ENCODE measurements at regions not wholly inside any gene's neighbourhood (a gene's known extent, or its start where the extent isn't known, plus 50 kb on each side); places are given as distances from the start of the nearest gene placed in this dataset.
"Not testable (repeated sequence)": the region's sequence is repeated elsewhere in the genome, so short reads cannot be mapped to it uniquely, and the experiment has no call there.

DNA sequence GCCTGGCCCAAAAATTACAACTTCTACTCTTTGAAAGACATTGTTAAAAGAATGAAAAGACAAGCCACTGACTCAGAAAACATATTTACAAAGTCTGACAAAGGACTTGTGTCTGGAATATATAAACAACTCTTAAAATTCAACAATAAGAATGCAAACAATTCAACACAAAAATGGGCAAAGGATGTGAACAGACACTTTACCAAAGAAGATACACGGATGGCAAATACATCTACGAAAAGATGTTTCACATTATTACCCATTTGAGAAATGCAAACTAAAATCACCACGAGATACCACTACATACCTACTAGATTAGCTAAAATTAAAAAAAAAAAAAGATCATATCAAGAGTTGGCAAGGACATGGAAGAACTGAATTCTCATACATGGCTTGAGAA is 80.8 kb upstream of the METRNL start:
- no peak for DNase-seq

DNA sequence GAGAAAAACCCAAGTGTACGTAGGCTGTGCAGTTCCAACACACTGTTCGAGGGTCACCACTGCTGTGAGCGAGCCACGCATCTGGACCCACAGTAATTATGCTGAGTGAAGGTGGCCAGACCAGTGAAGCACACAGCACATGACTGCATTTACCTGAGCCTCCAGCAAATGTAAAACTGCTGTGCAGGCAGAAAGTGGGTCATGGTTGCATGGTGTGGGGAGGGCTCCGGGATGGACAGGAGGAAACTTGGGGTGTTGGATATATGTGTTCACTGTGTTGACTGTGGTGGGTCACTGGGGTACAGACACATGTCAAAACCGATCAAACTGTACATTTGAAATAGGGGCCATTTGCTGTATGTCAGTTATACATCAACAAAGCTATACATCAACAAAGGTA is 78.7 kb upstream of the METRNL start:
- no peak for DNase-seq

DNA sequence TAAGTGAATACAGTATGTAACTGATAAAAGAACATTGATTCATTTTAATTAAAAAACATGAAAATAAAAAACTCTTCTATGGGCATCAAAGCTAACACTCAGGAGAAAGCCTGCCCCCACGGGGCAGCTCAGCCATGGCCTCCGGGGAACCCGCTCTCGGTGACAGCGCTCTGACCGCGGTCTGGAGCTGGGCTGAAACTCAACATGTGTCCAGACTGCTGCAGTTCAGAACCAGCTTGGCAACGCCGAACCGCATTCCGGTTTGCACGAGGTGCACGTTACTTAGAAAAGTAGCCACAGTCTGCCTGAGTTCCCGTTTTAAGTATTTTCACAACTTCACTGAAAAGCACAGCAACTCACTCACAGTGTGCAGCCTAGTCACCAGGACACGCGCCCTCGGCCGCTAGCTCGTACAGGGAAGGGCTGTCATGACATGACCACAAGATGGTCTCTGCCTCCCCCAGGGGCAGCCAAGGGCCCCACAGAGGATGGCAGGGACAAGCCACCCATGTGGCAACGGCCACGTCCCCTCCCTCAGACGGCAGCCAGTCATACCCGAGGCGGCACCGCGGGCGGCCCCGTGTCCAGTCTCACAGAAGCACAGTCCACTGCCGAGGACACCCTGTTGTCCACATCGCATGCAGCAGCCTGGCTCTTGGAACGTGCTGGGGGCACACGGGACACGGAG is 77.1 kb upstream of the METRNL start:
- DNase-seq, result no peak

DNA sequence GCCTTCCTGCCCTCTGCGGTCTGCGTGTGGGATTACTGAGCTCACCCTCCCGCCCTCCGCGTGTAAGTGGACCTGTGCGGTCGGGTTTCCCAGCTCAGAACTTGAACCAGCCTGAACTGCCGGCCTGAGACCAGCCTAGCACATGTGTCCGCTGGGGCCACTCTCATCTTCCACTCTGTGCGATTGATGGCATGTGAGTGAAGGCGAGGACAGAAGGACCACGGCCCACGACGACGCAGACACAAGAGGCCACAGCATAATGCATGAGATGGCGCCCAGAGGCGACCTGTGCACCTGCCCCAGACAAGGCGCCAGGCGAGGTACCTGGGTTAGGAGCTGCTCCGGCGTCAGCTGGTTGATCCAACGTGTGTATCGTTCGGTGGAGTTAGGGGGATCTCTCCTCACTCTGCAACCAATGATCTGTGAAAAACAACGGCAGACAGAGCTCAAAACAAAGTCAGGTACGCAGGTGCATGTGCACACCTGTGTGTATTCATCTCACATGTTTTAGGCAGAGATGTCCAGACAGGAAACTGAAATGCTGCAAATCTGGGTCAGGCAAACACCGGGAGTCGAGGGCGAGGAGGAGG is 74.5 kb upstream of the METRNL start:
- DNase-seq, result no peak

DNA sequence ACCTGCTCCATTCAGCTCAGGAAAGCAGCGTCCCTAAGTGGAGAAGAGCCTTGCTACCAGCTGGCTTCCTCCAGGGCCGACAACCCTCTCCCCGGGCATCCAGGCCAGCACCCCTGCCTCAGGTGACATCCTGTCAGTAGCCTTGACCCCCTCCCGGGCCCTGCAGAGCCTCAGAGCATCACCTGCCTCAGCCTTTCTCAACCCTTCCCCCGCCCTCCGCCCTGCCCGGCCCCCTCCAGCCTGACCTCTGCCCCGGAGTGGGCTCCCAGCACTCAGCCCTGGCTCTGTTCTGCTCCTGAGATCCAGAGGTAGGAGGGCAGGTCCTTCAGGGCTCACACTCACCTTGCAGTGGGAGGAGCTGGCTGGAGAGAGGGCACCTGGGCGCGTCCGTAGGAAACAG is 73.8 kb upstream of the METRNL start:
- no peak for DNase-seq

DNA sequence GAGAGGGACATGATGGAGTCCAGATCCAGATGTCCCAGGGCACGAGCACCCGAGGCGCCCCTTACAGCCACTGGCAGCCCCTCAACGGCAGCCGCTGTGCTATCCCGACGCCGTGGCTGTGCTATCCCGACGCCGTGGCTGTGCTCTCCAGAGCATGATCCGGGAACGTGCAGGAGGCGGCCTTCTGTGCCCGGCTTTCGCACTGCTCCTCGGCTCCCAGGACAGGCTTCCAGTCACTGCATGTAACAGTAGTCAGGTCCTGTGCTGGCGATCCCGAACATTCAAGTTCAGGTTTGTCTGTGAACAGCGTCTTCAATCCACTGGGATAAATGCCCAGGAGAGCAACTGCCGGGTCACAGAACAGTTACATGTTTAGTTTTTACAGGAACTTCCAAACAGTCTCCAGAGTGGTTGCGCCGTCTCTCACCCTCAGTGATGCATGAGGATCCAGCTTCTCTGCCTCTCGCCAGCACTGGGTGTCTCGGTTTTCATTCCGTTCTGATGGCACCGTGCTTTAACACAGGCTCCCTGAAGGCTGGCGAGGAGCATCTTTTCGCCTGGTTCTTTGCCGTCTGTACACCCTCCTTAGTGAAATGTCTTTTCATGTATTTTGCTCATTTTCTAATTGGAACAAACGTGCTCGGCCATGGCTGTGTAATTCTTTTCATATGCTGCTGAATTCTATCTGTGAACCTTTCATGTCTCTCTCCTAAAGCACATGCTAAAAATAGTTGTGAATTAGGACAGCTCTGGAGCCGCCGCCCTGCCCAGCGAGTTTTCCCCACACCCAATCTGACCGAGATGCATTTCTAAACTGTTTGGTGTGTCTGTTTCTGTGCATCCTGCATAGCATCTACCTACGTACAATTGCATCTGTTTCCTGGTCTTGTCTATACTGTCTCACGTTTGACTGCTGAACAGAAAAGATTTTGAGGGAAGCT is 72.6 kb upstream of the METRNL start:
- no peak for DNase-seq

DNA sequence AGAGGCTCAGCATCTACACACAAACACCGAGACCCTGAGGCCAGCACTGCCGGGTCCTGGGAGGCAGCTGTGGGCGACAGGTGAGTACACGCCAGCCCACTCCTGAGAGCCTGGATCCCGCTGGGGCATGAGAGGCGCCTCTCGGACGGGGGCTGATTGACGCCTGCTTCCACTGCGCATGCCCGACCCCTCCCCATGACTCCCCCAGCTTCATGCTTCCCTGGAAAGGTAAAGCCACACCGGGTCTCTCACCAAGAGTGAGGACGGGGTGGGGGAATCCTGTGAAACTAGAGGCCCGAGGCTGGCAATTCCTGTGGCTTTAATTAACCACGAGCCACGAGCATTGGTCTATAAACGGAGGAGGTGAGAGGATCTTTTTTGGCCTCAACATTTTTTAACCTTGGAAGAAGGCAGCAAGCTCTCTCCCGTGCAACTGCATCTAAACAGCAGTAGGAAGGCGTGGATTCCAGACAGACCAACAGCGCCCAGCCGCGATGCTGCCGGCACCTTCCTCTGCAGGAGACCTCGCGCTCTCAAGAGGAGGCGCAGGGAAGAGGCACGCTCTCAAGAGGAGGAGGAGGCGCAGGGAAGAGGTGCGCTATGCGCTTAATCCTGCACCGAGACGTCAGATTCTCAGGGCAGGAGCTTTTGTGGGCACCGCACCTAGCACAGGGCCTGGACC is 71.8 kb upstream of the METRNL start:
- no peak for DNase-seq

DNA sequence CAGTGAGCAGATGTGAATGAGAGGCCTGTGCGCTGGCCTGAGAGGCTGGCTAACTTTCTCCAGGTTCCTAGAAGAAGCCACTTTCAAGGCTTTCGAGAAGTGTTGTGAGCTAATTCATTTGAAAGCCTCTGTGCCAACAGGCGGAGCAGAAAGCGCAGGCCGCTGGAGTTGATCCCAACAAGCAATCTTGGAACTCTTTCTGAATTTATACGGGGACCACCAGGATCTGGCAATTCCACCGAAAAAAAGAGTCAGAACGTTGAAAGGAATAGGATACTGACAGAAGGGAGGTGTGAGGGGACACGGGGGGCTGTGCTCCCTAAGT is 71.3 kb upstream of the METRNL start:
- no peak for DNase-seq

DNA sequence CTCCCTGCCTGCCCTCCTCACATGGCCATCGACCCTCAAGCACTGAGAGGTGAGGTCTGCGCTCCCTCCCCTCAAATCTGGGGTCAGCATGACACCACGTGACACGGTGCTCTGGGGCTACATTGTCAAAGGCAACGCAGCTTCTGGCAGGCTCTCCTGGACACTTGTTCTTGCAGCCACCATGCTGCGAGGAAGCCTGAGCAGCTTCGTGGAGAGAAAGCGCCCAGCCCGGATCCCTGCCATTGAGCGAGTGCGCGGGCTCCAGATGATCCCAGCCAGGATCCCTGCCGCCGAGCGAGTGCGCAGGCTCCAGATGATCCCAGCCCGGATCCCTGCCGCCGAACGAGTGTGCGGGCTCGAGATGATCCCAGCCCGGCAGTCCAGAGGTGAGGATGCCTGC is 70.9 kb upstream of the METRNL start:
- no peak for DNase-seq

DNA sequence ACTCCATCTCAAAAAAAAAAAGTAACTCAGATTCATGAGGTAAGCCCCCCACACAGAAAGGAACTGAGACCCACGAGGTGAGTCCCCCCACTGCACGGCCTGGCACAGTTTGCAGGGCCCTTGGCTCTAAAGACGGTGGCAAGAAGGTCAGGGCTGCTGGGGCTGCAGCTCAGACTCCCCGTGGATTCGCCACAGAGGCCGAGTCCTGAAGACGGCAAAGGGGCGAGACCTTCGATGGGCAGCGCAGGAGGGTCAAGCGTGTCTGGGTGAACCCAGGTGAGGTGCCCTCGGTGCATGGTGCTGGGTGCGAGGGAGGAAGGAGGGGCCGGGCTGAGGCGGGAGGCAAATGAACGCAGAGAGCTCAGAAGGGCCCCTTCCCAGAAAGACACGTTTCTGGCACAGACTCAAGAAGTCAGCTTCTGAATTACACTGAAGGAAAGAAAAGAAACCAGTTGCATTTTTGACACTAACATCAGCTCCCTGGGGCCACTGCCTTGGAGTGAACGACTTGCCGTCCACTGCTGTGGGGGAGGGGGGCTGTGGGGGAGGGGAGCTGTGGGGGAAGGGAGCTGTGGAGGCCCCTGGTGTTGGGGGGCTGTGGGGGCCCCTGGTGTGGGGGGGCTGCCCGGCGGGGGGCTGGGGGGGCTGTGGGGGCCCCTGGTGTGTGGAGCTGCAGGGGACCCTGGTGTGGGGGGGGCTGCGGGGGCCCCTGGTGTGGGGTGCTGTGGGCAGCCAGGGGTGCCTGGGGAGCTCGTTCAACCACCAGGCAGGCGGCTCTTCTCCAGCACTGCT is 69.8 kb upstream of the METRNL start:
- no peak for DNase-seq

DNA sequence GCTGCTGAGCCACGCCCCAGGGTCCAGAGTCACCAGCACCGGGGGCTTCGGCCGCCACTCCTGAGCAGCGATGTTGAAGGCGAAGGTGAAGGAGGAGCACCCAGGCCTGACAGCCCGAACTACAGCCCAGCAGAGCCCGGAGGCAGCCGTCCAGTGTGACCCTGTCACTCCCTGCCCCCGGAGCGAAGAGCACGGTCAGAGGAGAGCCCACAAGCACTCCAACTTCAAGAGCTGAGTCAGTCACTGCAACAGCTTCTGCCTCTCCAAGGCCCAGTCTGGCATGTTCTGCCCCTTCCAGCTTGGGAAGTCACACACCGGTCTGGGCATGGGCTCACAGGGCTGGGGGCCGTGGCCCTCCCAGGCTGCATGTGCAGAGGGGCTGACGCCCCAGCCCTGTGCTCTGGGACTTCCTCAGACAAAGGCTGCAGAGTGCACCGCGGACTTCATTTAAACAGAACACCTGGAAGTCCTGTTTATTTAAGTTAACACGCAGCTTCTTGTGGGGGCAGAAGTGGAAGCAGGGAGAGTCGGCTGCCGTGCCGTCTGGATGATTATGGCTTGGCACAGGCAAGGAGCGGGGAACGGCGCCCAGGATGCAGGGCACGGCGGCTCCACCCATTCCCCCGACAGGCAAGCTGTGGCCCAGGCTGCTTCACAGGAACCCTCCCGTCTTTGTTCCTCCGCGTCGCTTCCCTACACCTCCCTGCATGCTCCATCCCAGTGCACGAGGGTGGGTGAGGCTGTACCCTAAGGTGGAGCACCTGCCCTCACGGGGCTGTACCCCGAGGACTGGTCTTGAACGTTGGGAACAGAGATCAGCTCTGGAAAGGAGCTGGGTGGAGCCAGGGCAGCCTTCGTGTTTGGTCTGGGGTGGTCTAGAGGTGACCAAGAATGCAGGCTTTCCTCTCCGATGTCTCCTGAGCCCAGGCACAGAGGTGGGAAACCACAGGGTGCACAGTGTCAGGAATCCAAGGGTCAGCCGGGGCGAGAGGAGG is 68.9 kb upstream of the METRNL start:
- DNase-seq, result peak; percentile 3

DNA sequence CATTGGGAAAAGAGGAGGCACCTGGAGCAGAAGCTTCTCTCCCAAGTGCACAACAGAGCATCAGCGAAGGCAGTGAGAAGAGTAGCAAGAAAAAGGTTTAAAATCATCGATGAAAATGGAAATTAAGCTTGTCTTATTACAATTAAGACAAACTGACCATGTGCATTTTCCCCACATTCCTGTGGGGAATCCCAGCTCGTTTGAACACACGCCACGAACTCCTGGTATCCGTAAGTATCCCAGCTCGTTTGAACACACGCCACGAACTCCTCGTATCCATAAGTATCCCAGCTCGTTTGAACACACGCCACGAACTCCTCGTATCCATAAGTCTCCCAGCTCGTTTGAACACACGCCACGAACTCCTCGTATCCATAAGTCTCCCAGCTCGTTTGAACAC is 67.7 kb upstream of the METRNL start:
- DNase-seq, result not testable (repeated sequence)

DNA sequence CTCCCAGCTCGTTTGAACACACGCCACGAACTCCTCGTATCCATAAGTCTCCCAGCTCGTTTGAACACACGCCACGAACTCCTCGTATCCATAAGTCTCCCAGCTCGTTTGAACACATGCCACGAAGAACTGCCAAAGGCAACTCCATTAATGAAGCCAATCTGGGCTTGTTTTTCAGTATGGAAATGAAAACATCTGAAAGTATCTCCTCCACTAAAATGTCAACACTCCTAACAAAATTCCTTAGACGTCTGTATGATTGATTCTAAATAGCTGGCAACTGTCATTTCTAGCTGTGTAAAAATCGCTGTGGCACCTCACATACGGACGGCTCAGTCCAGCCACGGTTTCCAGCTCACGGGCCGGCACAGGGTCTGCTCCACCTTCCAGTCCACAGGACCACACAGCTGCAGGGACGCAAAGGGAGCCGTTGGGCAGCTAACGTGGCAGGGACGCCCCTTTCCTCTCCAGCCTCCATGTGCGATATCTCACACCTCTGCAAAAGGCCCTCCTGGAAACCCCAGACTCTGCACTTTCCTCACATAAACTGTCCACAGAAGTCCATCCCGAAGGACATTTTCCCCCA is 67.1 kb upstream of the METRNL start:
- no peak for DNase-seq

DNA sequence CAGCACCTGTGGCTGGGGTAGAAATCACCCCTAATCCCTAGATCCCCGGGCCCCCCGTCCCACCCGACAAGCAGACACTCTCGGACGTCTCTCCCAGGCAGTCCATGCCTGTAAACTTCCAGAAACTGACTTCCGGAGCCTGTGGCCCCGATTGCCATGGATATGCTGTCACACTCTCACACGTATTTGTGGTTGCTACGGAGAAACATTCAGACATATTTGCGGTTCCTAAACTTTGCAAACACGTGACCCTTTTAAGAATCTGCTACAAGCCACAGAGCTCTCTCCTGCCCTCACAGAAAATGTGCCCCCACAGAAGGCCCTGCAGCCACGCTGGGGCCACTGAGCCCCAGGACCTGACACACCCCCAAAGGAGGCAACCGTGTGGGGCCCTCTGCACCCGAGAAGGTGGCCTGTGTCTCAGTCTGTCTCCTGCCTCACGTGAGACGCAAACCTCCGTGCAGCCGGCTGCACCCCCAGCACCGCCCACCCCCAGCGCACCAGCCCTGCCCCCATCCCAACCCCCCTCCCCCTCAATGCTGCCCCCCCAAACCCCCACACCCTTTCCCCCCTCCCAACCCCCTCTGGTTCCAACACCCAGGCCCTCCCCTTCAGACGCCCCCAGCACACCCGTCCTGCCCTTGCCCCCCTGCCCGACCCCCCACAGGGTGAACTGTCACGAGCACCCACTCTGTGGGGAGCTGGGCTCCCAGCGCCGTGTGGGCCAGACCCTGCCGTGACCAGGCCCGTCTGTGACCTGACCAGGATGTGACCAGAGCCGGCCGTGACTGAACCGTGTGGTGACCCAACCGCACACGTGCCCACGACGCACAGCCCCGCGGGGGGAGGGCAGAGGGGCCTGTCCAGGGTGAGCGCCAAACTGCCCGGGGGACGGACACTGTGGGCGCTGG is 66.3 kb upstream of the METRNL start:
- DNase-seq, result no peak

DNA sequence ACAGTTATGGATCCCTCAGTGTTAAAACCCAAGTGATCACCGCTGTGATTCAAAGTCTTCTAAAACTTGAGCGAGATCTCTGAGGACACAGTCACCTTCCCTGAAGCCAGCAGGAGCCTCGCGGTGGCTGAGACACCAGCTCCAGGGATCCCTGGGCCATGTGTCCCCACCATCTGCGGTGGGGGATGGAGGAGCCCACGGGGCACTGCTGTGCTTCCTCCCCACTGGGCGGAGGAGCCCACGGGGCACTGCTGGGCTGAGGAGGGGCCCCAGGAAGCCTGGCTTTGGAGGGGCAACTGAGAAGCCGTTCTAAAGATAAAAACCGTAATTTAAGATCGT is 65.7 kb upstream of the METRNL start:
- no peak for DNase-seq

DNA sequence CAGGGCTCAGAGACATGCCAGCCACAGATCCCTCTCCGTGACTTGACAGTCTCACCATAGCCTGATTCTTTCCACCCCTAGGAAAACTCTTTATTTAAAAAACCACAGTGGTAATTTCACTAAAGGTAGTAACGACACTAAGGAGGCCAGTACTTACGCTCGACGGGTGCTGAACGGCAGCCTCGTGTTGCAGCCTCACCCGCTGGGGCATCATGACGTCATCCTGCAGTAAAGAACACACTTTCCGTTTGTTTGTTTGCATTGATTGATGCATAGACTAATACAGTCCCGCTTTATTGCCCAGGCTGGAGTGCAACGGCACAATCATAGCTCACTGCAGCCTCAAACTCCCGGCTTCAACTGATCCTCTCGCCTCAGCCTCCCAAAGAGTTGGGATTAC is 65.1 kb upstream of the METRNL start:
- DNase-seq, result no peak

DNA sequence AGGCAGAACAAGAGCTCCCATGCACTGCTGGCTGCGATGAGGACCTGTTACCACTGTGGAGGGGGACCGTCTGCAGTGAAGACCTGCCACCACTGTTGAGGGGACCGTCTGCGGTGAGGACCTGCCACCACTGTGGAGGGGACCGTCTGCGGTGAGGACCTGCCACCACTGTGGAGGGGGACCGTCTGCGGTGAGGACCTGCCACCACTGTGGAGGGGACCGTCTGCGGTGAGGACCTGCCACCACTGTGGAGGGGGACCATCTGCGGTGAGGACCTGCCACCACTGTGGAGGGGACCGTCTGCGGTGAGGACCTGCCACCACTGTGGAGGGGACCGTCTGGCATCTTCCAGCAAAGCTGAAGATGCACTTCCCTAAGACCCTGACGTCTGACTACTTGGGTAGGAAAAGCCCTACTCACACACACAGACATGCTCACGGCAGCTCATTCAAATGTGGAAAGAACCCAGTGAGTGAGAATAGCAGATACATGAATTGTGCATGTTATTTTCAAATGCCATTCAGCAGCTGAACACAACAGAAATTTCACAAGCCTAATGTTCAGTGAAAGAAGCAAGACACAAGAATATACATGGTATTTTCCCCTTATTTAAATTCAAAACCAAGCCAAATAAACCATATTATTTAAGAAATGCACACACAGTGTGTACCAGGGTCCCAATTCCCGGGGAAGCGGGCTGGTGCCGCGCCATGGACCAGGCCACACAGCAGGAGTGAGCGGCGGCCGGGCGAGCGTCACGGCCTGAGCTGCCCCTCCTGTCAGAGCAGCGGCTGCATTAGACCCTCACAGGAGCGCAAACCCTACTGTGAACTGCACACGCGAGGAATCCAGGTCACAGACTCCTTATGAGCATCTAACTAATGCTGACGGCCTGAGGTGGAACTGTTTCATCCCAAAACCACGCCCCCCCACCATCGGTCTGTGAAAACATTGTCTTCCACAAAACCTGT is 64.2 kb upstream of the METRNL start:
- no peak for DNase-seq

DNA sequence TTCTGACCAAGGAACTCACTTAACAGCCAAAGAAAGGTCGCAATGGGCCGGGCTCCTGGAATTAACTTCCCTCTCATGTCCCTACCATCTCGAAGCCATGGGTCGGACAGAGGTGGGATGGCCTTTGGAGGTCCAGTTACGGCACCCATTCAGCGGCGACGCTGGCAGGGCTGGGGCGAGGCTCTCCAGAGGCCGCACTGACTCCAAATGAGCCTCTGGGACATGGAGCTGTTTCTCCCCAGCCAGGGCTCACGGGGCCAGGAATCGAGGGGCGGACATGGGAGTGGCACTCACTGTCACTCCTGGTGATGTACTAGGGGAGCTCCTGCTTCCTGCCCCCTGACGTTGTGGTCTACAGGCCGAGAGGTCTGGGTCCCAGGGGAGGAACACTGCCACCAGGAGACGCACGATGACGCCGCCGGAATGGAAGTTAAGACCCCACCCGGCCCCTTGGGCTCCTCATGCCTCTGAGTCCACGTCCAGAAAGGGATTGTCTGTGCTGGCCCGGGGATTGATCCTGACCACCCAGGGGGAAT is 60.7 kb upstream of the METRNL start:
- DNase-seq, result no peak

DNA sequence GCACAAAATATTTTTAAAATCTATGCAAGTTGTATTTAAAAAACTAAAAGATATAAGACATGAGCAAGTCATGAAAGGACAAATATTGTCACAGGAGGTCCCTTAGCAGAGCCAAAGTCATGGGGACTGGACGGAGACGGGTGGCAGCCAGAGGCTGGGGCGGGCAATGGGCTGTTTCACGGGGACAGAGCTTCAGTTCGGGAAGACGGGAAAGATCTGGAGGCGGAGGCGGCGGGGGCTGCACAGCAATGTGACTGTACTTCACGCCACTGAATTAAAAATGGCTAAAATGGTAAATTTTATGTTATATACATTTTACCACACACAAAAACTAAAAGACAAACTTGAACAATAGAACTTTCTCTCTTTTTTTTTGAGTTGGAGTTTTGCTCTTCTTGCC is 60.0 kb upstream of the METRNL start:
- DNase-seq, result no peak

Measured in NCI-H774 (cell line).